ENCODE measurements at regions not wholly inside any gene's neighbourhood (a gene's known extent, or its start where the extent isn't known, plus 50 kb on each side); places are given as distances from the start of the nearest gene placed in this dataset.
A peak's percentile ranks its signal among the peaks of the same experiment; 100 is the strongest.
"Not testable (repeated sequence)": the region's sequence is repeated elsewhere in the genome, so short reads cannot be mapped to it uniquely, and the experiment has no call there.

DNA sequence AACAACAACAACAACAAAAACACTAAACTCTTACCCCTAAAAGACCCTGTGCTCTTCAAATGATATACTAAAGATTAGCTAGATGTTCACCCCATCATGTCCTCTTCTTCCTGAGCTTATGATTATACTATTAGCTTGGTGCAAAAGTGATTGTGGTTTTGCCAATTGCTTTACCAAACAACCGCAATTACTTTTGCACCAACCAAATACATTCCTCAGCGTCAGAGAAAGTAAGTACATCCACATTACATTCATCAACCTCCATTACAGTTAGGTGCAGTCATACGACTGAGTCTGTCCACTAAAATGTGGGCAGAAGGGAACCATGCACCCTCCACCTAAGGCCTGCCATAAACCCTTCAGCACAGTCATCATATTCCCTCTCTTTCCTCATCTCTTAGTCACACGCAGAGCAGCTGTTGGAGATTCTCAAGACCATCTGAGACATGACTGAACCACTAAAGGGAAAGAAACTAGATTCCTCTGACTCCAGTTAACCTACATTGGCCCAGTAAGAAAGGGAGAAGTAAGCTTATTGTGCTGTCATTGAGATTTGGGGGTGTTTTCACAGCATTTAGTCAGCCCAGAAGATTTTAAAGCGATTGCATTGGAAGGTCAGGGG is 181.6 kb upstream of the TLE4 start:
- DNase-seq (ENCODE audit: low spot score), result no peak

DNA sequence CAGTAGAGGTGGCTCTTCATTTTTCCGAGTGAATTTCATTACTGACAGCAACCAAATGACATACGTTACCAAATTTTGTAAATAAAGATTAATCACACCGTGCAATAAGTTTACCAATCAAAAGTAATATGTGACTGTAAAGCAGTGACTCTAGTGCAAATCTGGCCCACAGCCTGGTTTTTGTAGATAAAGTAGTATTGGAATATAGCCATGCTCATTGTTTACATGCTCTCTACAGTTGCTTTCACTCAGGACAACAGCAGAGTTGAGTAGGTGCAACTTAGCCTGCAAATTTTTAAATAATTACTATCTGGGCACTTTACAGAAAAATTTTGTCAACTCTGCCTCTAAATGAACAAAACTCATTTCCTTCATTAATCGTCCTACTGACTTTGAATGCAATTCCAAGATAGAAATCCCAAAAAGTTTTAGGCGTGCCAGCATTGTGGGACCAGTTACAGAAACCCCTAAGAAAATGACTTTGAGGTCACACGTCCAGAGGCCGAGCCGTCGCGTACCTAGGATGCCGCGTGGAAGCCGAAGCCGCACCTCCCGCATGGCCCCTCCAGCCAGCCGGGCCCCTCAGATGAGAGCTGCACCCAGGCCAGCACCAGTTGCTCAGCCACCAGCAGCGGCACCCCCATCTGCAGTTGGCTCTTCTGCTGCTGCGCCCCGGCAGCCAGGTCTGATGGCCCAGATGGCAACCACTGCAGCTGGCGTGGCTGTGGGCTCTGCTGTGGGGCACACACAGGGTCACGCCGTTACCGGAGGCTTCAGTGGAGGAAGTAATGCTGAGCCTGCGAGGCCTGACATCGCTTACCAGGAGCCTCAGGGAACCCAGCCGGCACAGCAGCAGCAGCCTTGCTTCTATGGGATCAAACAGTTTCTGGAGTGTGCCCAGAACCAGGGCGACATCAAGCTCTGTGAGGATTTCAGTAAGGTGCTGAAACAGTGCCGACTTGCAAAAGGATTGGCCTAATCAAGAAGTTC is 180.7 kb upstream of the TLE4 start:
- DNase-seq (ENCODE audit: low spot score), result no peak

DNA sequence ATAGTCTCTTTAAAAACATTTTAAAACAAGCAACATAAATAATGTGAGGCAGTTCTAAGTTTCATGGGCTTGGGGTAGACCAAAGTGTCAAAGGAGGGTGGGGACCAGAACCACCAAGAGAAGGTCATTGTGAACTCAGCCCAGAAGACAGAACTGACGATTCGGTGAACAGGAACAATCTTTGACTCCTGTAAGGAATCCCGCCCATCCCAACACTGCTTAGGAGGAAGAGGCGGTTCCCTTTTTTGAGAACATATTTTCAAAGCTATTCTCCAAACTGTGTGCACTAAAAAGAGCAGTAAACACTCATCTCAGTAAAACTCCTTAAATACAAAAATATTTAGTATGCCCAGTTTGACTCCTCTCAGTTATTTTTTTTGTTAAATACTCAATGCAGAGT is 176.5 kb upstream of the TLE4 start:
- DNase-seq (ENCODE audit: low spot score), result no peak

DNA sequence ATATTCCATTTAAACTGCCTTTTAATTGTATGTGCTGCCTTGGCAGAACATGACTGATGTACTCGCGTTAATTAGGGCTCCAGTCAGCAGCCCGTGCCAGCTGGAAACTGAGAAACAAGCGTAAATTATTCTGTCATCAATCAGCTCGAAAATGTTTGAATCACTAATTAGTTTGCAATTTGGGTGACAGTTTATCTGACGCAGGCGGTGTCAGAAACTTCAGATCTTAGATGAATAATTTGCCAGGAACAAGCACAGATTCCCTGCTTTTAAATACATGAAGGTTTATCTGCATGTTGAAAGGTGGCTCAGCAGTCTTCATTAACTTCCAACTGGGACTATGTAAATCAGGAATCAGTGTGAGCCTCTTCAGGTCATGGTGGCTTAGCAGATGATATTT is 176.0 kb upstream of the TLE4 start:
- DNase-seq (ENCODE audit: low spot score), result peak; percentile 0

DNA sequence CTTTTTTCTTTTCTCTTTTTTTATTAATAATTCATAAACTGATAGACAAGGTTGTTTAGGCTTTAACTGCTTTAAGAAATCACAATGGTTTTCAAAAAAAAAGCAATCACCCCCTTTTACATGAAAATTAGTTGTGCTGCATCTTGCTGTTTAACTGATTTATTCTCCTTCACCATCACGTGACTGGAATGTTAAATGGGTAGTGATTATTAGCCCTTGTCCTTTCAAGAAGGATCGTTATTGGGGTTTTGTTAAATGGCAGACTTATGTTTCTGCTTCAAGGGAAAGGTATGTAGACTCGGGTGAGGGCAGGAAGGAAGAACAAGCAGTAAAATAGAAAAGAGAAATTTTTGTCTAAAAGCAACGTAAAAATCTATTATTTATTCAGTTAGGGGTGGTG is 175.6 kb upstream of the TLE4 start:
- DNase-seq (ENCODE audit: low spot score), result no peak

DNA sequence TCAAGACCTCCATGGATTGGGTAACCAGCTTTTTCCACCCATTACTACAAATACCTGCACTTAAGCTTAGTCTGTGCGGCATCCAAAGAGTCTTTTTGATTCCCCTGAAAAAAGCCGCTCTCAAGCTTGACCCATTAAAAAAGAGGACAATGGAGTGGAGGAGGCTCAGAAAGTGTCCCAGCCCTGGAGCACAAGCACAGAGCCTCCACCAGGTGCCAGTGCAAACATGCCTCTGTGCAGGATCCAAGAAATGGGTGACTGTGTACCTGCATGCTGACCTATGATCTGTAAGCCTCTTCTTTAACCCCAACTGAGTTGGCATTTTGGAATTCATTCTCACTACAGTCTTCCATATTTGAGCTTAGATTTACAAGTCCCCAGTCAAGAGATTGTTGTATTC is 168.3 kb upstream of the TLE4 start:
- no peak for DNase-seq (ENCODE audit: low spot score)

DNA sequence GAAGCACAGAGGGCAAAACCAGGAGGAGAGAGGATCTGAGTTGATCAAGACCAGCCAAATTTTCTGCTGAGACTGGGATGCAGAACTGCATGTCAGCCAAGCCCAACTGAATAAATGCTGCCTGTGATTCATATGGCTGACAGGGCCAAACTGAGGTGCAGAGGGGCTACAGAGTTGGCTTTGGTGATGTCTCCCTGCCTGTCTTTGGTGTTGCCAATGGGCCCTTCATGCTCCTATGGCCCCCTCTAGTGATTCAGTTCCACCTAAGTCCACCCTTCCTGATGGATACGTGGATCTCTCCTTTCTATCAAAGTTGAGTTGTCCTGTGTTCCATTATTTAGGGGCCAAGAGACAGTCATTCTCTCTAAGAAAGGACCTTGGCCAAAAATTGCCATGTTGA is 163.6 kb upstream of the TLE4 start:
- DNase-seq (ENCODE audit: low spot score), result no peak

DNA sequence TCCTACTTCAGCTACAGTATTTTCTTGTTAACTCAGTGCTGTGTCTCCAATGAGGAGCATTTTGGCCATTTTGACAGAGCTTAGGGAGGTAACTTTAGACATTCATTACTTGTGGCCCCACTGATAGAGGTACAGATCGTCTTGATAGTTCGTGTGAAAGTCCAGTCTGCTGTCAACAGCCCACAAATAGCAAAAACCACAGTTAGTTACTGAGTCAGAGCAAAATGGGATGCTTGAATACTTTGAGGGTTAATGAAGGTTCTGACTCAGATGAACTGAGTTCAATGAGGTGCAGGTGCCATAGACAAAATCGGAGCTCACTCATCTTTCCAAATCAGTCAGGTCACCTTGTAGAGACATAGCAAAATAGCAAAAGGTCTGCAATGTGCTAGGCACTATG is 163.1 kb upstream of the TLE4 start:
- DNase-seq (ENCODE audit: low spot score), result no peak

DNA sequence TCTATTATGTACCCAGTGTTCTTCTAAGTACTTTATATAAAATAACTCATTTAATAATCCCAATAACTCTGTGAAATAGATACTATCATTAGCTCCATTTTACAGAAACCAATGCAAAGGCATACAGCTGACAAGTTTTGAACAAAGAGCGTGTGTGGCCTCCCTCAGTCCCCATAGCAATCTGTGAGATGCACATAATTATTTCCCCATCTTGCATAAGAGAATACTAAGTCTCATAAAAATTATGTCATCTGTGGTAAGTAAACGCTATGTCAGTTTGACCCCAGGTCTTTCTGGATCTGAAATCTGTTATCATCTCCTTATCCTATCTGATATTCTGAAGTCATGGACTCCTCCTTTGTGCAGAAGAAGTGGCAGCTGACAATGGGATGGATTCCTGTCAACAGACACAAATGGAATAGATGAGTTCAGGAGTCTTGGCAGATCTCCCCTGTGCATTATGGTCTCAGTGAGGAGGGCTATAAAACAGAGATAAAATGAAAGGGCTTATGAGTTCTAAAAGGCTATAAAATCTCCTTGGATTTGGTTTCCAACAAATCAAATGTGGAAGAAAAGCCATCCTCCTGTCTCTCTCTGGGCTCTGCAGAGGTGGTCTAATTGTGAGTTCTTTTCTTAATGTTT is 162.5 kb upstream of the TLE4 start:
- DNase-seq (ENCODE audit: low spot score), result no peak

DNA sequence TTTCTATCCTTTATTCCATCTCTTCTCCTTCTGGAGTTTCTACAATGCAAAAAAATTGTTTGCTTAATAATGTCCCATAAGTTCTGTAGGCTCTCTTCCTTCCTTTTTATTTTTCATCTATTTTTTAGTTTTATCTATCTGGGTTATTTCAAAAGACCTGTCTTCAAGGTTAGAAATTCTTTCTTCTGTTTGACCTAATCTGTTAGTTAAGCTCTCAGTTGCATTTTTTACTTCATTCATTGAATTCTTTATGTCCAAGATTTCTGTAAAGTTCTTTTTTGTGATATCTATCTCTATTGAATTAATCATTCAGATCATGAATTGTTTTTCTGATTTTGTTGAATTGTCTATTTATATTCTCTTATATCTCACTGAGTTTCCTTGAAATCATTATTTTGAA is 145.9 kb upstream of the TLE4 start:
- DNase-seq (ENCODE audit: low spot score), result no peak

DNA sequence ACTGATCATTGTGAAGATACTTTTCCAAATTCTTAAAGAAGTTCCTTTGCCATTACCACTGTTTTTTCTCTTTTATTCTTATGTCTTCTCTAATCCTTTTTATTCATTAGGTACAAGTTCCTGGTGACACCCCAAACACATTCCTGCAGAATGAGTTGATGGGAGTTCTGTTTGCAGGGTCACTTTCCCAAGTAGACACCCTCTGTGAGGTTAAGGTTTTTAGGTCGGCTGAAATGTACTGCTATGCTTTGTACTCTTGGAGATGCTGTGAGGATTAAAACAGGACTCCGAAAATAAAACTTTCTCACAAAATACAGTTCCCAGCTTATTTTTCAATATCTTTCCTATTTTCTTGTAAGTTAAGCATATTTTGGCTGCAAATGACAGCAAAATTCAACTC is 143.3 kb upstream of the TLE4 start:
- no peak for DNase-seq (ENCODE audit: low spot score)

DNA sequence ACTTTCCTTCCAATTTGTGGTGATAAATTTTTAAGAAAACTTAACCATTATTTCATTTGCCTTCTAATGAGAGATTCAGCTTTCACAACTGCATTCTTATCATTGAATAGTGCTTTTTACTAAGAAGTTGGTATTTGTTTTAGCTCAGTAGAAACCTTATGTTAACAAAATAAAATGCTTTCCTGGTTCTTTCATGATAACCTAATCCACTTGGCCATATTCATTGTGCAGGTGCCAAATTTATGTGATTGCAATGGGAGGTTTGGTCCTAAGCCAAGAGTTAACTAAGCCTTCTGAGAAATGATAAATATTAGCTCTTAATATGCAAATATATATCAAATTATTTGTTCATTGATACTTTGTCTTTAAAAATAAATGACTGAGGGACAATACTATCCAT is 141.1 kb upstream of the TLE4 start:
- no peak for DNase-seq (ENCODE audit: low spot score)

DNA sequence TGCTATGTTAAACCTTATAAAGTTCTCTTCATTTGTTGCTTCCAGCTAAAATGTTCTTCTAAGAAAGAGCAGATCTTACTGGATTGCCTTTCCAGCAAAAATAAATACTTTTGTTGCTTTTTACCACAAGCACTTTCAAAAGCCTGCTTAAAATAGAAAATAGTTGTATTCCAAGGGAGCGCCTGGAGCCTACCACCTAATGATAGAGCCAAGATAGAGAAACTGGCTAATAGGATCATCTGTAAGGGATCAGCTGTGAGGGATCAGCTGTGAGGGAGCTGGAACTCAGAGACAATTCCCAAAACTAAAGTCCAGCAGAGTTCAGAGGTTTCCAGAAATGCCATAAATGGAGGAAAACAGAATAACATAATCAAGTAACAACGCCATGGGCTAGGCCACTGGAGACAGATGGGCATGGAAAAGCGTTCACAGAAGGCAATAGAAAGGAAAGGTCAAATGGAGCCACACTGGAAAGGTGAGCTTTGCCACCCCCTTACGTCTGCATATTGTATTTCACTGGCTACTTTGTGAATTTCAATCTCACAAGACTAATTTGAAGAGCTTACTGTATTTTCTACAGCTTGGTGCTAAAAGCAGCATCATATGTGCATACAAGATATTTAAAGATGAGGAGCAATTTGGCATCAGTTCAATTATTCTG is 140.6 kb upstream of the TLE4 start:
- DNase-seq (ENCODE audit: low spot score), result no peak

DNA sequence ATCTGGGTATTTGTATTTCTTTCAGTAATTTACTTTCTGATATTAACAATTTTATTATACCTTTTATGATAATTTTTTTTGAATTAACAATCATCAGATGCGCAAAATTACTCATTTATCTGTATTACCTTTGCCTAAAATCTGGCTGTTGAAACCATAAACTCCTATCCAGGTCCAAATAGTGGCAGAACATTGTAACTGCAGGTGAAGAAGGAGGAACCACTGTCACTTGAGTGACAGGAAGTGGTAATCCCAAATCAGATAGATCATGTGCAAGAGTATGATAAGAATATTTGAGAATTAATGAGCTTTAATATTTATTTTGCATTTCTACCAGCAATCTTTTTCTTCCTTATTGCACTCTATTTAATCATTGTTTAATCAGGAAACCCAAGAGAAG is 139.3 kb upstream of the TLE4 start:
- DNase-seq (ENCODE audit: low spot score), result no peak

DNA sequence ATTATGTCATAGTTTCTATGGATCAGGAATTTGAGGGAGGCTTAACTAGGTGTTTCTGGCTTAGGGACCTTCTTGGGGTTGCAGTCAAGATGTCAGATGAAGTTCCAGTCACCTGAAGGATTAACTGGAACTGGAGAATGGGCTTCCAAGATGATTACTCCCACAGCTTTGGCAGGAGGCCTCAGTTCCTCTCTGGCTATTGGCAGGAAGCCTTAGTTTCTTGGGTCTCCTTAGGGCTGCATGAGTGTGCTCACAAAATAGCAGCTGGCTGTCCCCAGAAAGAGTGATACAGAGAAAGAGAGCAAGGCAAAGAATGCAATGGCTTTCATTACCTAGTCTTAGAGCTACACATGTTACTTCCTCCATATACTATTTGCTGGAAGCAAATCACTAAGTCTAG is 138.1 kb upstream of the TLE4 start:
- DNase-seq (ENCODE audit: low spot score), result no peak

DNA sequence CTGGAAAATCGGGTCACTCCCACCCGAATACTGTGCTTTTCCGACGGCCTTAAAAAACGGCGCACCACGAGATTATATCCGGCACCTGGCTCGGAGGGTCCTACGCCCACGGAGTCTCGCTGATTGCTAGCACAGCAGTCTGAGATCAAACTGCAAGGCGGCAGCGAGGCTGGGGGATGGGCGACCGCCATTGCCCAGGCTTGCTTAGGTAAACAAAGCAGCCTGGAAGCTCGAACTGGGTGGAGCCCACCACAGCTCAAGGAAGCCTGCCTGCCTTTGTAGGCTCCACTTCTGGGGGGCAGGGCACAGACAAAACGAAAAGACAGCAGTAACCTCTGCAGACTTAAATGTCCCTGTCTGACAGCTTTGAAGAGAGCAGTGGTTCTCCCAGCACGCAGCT is 132.5 kb upstream of the TLE4 start:
- DNase-seq (ENCODE audit: low spot score), result not testable (repeated sequence)

DNA sequence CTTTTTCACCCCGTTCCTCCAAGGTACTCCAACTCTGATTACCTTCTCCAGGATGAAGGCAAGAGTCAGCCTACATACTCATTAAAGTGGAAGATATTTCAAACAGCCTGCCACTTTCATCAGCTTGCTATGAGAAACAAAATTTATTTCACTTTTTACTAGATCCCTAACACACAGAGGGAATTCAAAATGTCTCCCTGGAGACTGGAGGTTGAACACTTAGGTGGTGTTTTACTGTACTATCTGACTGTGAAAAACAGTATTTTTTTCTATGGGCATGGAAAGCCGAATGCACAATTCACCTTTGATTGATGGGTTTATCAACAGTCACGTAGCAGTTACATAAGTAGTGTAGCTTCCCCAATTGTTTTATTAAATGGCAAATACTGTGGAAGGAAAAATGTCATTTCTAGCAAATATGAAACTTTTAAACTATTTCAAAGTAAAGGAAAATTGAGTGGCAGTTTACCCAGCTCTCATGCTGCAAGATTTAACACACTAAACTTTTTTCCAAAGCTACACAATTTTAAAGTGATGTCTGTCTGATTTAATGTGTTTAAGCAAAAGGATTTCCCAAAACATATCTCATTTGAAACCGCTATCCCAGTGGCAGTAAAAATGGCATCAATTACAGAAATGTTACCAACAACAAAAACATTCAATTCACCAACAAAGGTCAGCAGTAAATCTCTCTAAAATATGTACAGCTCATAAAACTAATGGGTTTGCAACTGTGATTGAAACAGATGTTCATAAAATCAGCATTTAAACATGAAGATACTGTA is 125.0 kb upstream of the TLE4 start:
- no peak for DNase-seq (ENCODE audit: low spot score)

DNA sequence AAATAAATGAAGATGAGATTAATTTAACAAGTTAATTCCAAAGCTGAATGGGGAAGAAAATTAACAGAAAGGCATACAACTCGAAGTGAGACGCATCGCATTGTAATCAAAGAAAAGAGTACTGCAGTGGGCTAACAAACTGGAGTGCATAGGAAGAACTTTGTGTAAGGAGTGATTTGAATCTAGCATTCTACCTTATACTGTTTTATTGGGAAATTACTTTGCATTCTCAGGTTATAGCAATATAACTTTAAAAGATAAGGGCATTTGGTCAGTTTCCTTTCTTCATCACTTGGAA is 124.5 kb upstream of the TLE4 start:
- no peak for DNase-seq (ENCODE audit: low spot score)

DNA sequence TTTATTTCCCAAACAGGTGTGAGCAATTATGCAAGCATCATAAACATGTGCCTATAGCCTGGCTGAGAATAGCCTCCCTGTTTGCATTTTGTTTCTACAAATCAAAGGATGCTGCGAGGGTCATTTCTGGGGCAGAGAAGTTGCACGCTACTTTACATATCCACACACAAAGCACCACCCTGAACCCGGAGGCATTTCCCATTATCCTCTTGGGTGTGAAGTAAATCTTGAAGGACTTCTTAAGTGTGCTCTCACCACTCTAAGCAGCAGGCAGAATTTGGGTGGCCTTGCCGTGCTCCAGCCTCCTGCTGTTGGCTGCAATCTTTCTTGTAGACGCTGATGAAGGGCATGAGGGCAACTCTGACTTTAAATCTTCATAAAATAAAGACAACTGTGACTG is 124.0 kb upstream of the TLE4 start:
- DNase-seq (ENCODE audit: low spot score), result no peak

DNA sequence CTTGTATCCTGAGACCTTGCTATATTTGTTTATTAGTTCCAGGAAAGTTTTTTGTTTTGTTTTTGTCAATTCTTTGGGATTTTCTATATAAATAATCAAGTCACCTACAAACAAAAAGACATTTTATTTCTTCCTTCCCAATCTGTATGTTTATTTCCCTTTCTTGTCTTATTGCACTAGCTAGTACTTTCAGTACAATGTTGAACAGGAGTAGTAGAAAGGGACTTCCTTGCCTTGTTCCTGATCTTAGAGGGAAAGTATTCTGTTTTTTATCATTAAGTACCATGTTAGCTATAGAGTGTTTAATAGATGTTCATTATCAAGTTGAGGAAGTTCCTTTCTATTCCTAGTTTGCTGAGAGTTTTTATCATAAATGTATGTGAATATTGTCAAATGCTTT is 119.5 kb upstream of the TLE4 start:
- no peak for DNase-seq (ENCODE audit: low spot score)

DNA sequence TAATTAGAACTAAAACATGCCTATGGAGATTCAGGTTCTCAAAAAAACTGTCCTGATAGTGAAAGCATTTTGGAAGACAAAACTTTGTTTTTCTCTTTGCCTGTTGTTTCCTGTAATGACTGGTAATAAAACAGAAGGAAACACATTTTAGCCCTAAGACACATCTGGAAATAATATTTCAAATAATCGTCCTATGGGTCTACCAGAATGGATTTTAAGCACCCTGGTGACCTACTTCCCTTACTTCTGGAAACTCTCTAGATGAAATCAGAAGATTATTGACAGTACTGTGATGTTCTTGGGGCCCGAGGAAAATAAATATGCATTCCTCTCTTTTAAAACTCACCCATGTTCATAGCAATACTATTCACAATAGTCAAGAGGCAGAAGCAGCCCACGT is 110.1 kb upstream of the TLE4 start:
- DNase-seq (ENCODE audit: low spot score), result no peak

DNA sequence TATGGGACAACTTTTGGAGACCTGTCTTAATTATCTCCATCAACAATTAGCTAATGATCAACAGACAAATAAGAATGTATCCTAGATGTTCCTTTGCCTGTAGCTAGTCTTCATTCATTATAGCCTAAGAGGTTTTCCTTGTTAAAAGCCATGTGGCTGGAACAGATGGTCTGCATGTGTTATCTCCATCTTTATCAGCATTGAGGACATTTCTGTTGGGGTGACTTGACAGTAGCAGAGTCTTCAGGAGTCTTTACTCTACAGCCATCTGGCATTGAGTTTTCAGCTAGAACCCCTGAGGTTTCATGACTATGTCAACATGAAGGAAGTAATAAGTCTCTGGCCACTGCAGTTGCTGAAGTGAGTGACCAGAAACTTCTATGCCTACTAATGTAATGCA is 106.6 kb upstream of the TLE4 start:
- DNase-seq (ENCODE audit: low spot score), result no peak

Measured in globus pallidus (tissue), 1 donor.